ENCODE measurements at regions not wholly inside any gene's neighbourhood (a gene's known extent, or its start where the extent isn't known, plus 50 kb on each side); places are given as distances from the start of the nearest gene placed in this dataset.

- BruUV-seq (replicated peaks) = no TSS peak
- CTCF ChIA-PET (ENCODE audit: low intra/inter-chr PET ratio) = no interaction called here
- Histone ChIP-seq H4K20me1 (replicated peaks; ENCODE audit: control insufficient read depth, insufficient read depth, low read length) (no peaks in the 10 kb centered on the region), H3K9ac (ENCODE audit: insufficient read depth in 1 of 2, low read depth in 2 of 2, low read length in 2 of 2) (no peak overlapping the region), H3K36me3 (ENCODE audit: control insufficient read depth, insufficient read depth, low read length) (no peaks in the 10 kb centered on the region), H3K4me2 (ENCODE audit: insufficient read depth, low read length) (no peak overlapping the region), H3K79me2 (ENCODE audit: control insufficient read depth, insufficient read depth, low read length) (no peaks in the 10 kb centered on the region), H3K27me3 (ENCODE audit: control insufficient read depth in 2 of 2, insufficient read depth in 2 of 2, low read length in 2 of 2) (no peaks in the 10 kb centered on the region), H3K4me3 (no peak overlapping the region), H3K4me1 (replicated peaks in 1 of 2; ENCODE audit: control insufficient read depth in 2 of 2, insufficient read depth in 2 of 2, low read length in 2 of 2) (no peaks in the 10 kb centered on the region), H3K9me3 (replicated peaks; ENCODE audit: control insufficient read depth, insufficient read depth, low read depth, low read length) (no peaks in the 10 kb centered on the region), H2AFZ (ENCODE audit: low read depth, low read length) (no peak overlapping the region), H3K9me1 (ENCODE audit: control insufficient read depth, insufficient read depth, low read length) (no peaks in the 10 kb centered on the region), H3K27ac (ENCODE audit: extremely low read depth, low read depth, low read length) (no peak overlapping the region)
- intact Hi-C loops (cut with micrococcal nuclease) = no loop called here
- ATAC-seq = no peak
- POLR2A ChIA-PET = no interaction called here
- no peak for FAIRE-seq
- WGBS (ENCODE audit: insufficient coverage, low coverage, missing lambda C conversion rate) = 18% methylated on average over 2 of the region's 2 CpGs
- TF ChIP-seq FOXJ2 (tag; IDR thresholded peaks at IDR 0.05) (no peak), SAFB2 (IDR thresholded peaks at IDR 0.05; ENCODE audit: borderline replicate concordance, low read depth, low read length, severe bottlenecking) (no peak), ZNF316 (IDR thresholded peaks at IDR 0.05) (no peak), NFXL1 (CRISPR knock-in tag; IDR thresholded peaks at IDR 0.05) (no peak), ZNF79 (CRISPR knock-in tag; IDR thresholded peaks at IDR 0.05; ENCODE audit: low read depth) (0 out of 2 replicates have a peak, but pooled peaks have one; percentile 15)
- in situ Hi-C loops (cut with MboI) = no loop called here
- DNase-seq (ENCODE audit: extremely low read depth in 1 of 4, low spot score in 3 of 4) = no peak
Observed at GRCh38 chr13:67821606-67822005, 591.5 kb upstream of the PCDH9 start.

DNA sequence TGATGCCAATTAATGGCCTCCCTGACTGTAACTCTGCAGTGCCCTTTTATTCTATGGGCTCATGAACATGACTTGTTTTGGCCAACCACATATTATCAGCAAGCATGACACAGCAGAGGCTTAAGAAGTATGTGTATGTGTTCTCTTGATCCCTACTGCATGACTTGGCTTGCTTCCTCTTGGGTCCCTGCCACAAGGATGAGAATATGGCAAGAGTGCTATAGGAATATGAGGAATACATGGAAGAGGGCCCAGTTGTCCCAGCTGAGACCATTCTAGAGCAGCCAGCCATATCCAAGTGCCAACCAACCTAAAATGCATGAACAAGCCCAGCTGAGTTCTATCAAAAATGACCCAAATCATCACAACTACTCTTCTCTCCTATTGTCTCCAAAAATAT lies 576.7 kb upstream of the PCDH9 start:
- Histone ChIP-seq H3K4me3 (no peak overlapping the region), H4K20me1 (replicated peaks; ENCODE audit: control insufficient read depth, insufficient read depth, low read length) (no peaks in the 10 kb centered on the region), H3K4me1 (replicated peaks in 1 of 2; ENCODE audit: control insufficient read depth in 2 of 2, insufficient read depth in 2 of 2, low read length in 2 of 2) (no peaks in the 10 kb centered on the region), H3K4me2 (ENCODE audit: insufficient read depth, low read length) (no peak overlapping the region), H3K9ac (ENCODE audit: insufficient read depth in 1 of 2, low read depth in 2 of 2, low read length in 2 of 2) (no peak overlapping the region), H3K27me3 (ENCODE audit: control insufficient read depth in 2 of 2, insufficient read depth in 2 of 2, low read length in 2 of 2) (no peaks in the 10 kb centered on the region), H2AFZ (ENCODE audit: low read depth, low read length) (no peak overlapping the region), H3K9me3 (replicated peaks; ENCODE audit: control insufficient read depth, insufficient read depth, low read depth, low read length) (no peaks in the 10 kb centered on the region), H3K36me3 (ENCODE audit: control insufficient read depth, insufficient read depth, low read length) (no peaks in the 10 kb centered on the region), H3K79me2 (ENCODE audit: control insufficient read depth, insufficient read depth, low read length) (no peaks in the 10 kb centered on the region), H3K27ac (ENCODE audit: extremely low read depth, low read depth, low read length) (no peak overlapping the region), H3K9me1 (ENCODE audit: control insufficient read depth, insufficient read depth, low read length) (no peaks in the 10 kb centered on the region)
- FAIRE-seq (no peak), DNase-seq (ENCODE audit: extremely low read depth in 1 of 4, low spot score in 3 of 4) (no peak), ATAC-seq (no peak)
- ChIA-PET POLR2A (no interaction called here), CTCF (ENCODE audit: low intra/inter-chr PET ratio) (no interaction called here)
- TF ChIP-seq ZNF79 (CRISPR knock-in tag; IDR thresholded peaks at IDR 0.05; ENCODE audit: low read depth) = no peak
- no peak for TF ChIP-seq MAFG (tag; conservative IDR thresholded peaks at IDR 0.05)
- no peak for TF ChIP-seq POLR3A (IDR thresholded peaks at IDR 0.05; ENCODE audit: borderline replicate concordance, extremely low read depth, insufficient read depth, insufficient read length)
- no peak for TF ChIP-seq SMARCB1 (IDR thresholded peaks at IDR 0.05; ENCODE audit: insufficient read length, low read depth)
- TF ChIP-seq POLR2G (IDR thresholded peaks at IDR 0.05; ENCODE audit: low read depth, low read length) = no peak
- intact Hi-C loops (cut with micrococcal nuclease) = no loop called here
- BruUV-seq (replicated peaks) = no TSS peak
- in situ Hi-C loops (cut with MboI) = no loop called here

Data from K562 (cell line).